GM21576 (cell line): ENCODE measurements at regions not wholly inside any gene's neighbourhood (a gene's known extent, or its start where the extent isn't known, plus 50 kb on each side); places are given as distances from the start of the nearest gene placed in this dataset.

Experiments
- ATAC-seq: cut with Tn5 transposase; IDR thresholded peaks from one replicate; pipeline ENCODE4 v1.9.1; 2021; ENCODE audit warnings: mild to moderate bottlenecking, moderate library complexity; ENCODE audit not compliant: unreplicated experiment

DNA sequence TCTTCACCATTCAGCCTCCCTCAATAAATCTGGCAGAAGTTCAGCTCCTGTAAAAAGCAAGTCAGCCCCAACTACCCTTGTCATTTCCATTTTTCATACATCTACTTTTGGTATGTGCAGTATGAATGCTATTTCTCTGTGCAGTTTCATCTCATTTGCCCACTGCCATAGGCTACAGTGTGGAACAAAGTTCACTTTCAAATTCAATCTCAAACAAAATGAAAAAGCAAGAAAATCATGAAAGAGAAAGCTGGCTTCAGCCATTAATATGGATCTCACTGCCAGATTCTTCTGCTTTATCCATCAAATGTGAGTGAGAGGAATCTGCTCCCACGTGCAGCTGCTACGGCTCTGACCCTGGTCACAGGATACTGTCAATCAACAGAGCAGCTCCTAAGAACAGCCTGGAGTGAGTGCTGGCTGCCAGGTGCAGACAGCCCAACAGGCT is 494.2 kb downstream of the ZNF608 start:
- no peak for ATAC-seq

DNA sequence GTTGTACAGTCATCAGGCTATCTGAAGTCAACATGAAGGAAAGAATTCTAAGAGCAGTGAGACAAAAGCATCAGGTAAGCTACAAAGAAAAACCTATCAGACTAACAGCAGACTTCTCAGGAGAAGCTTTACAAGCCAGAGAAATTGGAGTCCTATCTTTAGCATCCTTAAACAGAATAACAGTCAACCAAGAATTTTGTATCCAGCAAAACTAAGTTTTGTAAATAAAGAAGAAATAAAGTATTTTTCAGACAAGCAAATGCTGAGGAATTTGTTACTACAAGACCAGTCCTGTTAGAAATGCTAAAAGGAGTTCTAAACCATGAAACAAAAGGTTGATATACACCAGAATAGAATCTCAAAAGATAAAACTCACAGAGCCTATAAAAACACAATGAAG is 501.2 kb downstream of the ZNF608 start:
- no peak for ATAC-seq

DNA sequence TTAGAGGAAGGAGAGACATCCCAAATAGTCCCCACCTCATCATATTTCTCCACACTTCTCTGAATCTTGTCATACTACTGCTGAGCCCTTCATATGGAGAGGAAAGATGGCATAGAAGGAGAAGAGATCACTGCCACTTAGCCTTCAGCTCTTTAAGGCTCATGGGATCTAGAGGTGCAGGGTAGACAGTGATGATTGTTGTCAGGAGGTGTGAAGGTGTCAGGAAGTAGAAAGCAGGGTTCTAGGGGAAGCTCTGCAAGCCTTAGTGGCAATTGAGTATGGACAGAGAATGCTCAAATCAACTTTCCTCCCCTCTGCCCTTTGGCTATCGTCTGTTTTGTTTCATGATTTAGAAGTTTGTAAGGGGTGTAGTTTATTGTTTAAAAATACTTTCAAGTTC is 505.7 kb downstream of the ZNF608 start:
- no peak for ATAC-seq

DNA sequence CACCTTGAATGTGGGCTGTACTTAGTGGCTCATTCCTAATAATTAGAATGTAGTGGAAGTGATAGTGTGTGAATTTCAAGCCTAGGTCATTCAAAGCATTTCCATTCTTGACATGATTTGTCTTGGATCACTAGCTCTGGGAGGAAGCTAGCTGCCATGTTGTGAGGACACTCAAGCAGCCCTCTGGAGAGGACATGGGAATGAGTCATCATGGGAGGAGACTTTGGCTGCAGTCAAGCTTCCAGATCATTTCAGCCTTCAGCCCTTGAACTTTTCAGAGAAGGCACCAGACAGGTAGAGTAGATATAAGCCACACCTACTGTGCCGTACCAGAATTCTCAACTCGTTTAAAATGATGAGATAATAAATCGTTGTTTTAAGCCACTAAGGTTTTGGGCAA is 506.9 kb downstream of the ZNF608 start:
- ATAC-seq: no peak

DNA sequence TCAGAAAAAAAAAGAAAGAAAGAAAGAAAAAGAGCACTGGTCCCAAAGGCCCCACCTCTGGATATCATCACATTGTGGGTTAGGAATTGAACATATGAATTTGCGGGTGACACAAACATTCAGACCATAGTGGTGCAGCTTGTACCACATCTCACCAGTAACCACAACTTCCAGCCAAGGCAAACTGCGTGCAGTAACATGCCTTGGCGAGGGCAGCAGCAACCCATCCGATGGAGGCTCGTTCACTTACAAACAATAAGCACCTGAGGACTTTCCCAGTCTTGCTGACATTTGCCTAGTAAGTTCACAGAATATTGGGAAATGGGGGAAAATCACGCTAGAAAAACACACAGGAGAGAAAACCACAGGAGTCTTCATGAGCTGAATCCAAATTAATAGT is 508.1 kb downstream of the ZNF608 start:
- ATAC-seq: no peak

DNA sequence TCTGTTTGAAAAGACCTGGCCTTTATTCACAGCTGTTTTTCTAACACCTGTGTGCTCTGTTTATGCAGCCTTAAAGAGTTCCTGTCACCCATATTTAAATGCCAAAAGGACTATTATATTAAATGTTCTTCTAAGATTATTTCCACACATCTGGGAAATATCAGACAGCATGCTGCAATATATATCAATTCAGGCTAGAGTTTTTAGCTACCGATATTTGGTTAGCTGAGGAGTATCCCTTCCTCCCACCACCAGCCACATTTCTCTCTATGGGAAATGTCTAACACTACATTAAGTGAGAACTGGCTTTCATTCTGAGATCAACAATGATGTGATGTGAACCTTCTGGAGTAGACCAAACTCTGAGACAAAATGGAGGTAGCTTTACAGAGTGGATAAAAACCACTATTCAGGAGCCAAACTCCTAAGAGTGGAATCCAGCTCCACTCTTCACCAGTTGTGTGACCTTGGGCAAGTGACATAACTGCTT is 509.2 kb downstream of the ZNF608 start:
- ATAC-seq: no peak

DNA sequence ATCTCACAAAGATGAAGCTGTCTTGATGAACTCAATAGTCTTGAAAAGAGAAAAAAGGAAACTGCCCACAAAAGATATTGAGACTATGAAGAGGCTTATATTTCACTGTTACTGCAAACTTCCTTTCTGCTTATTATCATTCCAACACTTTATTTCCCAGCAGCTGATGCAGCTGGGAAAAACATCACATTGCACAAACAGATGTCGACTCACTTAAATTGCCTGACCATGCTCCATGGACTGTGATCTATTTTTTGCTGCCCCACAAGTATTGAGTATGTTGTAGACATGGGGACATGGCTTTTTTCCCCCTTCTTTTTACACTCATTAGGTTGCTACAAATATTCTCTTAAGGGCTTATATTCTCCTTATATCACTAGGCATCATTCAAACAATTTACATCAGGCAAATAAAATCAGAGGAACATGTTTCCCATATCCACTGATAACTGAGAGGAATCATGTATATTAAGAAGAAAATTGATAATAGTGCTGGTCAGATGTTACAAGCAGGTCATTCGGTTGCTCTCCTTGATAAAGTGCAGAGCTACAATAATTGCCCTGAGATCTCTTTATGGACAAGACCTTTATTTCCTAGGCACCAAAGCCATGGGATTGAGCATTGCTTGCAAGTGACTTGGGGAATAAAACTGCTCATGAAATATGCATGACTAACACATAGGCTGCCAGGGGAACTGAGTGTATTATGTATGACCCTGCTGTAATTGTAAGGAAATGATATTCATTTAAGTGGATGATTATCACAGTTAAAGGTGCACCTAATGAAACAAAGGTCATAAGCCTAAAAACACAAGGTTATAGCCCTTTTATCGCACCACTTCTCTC is 509.9 kb downstream of the ZNF608 start:
- no peak for ATAC-seq

DNA sequence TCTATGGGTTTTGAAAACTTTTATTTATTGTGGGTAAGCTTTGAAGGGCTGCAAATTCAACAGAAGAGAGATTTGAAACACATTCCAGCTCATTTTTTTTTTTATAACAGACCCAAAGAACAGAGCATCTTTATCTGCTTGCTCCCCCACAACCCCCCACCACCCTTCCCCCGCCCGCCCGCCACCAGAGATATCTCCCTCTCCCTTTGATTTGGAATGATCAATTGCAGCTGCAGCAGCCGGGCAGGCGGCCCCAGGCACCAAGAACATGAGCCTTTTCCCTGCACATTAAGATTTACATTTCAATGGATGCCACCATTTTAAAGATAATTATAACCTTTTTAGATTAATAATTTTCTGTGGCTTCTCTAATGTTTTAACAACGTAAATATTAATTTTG is 510.9 kb downstream of the ZNF608 start:
- ATAC-seq: no peak

DNA sequence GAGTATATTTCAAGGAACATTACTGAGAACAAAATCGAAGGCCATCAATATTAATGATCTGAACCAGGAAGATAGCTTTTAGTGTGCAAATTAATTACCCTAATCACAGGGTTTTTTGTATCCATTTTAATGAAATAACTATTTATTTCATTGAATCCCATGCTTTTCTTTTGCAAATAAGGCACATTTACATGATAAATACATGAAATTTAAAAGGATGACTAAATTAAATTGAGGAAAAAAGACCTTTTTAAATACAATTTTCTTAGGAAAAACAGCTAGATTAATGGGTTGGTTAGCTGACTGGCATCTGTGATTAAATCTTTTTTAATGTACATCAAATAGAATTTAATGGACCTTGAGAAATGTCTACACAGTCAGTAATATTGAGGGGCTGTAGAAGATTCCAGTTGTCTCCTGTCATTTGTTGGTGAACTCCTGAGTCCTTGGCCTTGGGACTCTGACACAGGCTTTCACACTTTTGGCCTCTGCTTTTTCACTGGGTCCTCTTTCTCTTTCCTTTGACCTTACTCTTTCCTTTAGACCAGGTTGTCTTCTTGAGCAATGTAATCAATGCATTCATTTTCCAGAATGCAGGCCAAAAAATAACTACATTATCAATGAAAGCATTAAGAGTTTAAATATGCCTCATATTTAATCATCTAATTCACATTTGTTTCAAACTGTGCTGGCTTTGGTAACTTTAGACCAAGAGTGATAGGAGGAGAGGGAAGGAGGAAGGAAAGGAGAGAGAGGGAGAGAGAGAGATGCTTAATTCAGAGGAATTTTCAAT is 511.5 kb downstream of the ZNF608 start:
- ATAC-seq: no peak

DNA sequence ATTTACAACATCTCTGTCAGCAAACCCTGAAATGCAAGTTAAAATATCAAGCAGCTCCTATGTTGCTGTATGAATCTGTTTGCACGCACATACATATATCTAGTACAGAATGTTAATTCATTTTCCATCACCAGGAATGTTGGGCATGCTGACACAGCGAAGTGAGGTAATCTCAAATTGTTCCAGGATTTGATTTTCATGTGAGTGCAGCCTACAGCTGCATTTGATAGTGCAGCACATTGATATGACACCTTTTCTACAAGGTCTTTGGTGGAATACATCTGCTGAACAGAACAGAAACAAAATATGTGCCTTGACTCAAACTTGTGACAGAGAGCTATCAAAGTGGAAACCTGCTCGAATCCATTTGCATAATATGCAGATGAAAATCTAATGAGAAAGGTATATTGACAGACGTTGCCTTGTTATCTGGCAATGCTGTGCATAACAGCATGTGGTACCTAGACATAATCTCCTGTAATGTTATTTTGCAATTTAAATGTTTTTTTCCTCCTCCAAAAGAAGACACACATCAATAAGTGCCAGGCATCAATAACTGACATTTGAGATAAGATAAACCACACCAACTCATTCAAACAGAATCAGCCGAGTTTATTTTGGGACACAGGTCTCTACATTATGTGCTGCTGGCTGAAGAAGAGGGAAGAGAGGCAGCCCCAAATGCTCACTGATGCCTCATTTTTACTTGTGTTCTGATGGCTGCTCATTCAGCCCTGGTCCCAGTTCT is 512.2 kb downstream of the ZNF608 start:
- ATAC-seq: no peak

DNA sequence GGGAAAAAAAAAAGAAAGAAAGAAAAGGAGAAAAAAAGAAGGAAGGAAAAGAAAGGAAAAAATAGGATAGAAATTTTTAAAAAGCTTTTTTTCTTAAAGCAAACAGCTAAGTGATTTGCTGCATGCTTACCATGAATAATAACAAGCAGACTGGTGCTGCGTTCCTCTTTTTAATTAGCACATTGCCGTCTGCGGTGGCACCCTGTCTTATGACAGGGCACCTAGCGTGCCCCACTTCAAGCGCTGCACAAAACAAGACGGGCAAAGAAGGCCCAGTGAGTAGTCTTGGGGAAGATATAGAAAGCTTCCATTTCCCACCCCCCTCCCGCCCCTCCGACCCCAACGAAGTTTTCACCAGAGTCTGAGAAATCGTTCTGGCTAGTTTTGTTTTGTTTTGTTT is 513.9 kb downstream of the ZNF608 start:
- no peak for ATAC-seq

DNA sequence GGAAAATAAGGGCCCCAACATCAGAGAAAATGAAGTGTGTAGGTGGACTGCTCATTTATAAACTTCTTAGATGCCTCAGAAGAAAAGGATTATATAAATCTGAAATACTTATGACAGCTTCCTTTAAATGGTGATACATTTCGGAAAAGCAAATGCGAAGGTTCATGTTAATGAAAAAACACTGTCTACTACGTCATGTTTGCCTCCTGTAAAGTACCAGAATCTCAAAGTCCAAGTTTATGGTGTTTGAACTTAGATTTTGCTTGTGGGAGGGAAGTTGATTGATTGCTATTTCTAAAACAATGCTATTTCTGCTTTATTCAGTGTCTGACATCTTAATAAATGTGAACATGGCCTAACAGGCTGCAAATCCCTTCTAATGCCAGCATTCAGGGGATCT is 514.6 kb downstream of the ZNF608 start:
- no peak for ATAC-seq

DNA sequence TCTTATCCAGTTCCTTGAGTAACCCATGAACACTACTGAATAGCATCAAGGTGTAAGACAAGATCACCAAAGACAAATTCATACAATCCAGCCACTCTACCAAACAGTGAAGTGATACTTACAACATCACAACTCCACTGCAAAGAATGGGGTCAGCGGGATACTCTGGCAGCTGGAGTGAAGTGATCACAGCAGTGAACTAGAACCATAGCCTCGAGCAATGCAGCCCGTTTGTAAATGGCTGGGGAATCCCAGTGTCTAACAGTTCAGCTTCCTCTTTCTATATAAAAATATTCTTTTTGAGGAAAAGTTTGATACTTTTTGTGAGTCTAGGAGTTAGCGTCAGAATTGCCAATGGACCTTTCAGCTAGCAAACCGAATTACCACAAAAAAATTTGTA is 515.2 kb downstream of the ZNF608 start:
- no peak for ATAC-seq

DNA sequence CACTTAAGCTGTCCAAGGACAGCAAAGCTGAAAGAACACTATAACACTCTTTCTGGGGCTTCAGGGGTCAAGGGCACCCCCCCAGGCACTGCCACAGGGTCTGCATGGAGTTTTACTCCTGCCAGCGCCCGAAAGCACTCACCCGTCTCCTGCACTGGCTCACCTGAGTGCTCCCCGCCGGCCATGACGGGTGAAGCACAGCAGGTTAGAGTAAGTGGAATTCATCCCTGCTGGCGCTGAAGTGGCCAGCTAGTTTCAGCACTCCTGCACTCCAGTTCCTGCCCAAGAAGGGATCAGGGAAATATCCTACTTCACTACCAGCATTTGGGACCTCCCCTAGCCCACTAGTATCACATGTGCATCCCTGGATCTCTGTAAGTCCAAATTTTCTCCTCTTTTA is 516.0 kb downstream of the ZNF608 start:
- ATAC-seq: no peak

DNA sequence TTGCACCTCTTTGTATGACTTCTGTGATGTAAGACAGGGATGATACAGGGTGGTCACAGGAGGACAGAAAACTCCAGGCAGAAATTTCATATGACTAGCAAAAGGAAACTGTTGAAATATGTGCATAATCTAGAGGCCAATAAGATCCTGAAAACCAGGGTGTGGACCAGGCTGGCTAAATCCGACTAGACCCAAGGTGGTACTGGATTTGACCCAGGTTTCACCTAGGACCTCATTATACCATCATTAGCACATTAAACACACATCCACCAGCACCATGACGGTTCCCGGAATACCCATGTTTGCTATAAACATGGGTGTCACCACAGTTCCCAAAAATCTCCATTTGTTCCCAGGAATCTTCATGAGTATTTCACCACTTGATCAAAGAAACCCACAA is 517.1 kb downstream of the ZNF608 start:
- no peak for ATAC-seq

DNA sequence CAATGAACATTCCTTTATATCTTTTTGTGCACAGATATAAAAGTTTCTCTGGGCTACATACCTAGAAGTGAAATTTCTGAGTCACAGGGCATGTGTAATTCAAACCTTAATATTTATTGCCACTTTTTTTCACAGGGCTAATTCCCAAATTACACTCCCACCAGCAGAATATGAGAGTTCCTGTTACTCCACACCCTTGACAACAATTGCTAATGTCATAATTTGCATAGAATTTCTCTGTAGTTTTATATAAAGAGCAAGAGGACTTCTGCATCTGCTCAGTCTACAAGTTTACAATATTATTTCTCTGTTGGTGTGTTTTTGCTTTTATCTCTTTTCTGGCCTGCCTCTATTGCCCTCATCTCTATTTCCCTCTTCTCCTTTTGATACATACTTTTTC is 518.5 kb downstream of the ZNF608 start:
- ATAC-seq: no peak

DNA sequence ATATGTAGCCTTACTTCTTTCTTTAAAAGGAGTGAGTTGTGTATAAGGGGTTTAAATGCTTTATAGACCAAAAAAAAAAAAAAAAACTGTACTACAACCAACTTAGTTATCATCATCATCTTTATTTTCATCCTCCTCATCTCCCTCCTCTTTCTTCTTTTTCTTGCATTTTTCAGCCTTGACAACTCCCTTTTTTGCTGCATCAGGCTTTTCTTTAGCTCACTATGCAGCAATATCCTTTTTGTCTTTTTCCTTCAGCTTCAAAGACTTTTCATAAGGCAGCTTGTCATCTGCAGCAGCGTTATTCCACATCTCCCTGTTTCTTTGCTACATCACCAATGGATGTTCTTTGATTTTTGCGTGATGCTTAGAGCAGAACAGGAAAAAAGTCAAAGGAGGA is 526.0 kb downstream of the ZNF608 start:
- ATAC-seq: no peak

DNA sequence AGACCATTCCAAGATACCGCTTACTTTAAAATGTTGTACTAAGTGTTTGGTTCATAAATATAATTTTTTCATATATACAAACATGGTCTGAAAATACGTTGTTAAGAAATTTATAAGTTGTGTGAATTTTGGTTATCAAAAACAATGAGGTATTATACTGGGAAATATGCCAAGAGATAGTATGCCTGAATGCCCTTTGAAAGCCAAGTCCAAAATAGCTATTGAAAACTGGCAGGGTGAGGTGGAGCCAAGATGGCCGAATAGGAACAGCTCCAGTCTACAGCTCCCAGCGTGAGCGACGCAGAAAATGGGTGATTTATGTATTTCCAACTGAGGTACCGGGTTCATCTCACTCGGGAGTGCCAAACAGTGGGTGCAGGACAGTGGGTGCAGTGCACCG is 533.5 kb downstream of the ZNF608 start:
- no peak for ATAC-seq

DNA sequence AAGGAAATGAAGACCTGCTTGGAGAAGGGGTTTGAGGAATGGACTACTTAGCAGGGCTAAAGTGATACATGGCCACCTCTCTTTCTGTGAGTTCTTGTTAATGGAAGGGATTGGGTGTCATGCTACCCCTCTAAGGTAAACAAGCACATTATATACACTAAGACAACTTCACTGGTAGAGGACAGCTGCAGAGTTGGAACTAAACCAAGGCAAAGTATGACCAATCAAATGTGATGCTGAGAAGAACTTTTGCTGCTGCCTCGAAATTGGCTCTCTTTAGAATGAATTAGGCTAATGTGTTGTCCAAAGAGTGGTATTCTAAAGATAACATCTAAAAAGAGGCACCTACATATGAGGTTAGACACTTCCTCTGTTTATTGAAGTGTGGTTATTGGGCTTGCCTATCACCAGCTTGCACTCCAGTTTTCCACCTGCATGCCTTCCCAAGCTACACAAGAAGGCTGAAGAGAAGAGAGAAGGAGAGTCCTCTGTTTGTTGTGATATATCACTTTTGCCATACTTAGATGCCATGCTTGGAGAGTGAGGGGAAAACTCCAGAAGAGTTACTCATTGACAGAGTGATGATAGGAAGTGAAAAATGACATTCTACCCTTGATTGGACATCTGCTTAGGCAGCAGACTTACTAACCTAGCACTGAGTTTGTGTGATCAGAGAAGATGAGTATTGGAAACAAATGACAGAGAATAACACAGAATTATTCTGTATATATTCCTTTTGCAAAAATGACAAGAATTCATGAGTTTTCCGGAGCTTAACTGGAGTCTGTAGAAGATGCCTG is 536.1 kb downstream of the ZNF608 start:
- ATAC-seq: no peak

DNA sequence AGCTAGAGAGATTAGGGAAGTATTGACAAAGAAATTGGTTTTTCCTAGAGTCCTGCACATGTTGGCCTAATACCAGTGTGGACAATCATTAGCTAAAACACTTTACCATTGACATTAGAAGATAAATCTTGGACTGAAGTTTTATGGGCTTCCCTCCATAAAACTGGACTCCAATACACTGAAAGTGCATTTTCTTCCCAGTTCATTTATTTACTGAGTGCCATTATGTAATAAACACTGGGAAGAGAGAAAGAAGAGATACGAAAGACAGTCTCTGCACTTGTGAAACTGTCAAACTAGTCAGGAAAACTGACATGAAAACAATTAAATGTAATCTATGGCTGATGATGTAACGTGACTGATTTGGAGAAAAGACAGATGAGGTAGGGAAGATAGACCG is 539.3 kb downstream of the ZNF608 start:
- ATAC-seq: no peak

DNA sequence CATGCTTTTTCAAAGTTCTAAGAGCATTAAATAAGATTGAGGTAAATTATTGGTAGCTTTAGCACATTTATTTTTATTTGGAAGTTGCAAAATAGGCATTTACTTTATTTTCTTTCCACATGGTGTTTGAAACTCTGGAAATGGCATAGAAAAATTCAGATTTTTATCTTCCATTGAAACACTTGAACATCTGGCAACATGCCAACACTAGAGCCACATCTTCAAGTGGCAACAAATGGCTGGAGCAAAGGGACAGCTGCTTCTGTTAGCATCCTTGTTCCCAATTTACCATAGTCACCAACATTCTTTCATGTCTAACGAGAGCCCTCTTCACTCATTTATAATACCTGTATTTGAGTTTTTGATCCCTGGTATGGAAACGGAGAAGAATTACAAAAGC is 539.9 kb downstream of the ZNF608 start:
- no peak for ATAC-seq
